T1000 (cell line): ENCODE measurements at regions not wholly inside any gene's neighbourhood (a gene's known extent, or its start where the extent isn't known, plus 50 kb on each side); places are given as distances from the start of the nearest gene placed in this dataset.
A peak's percentile ranks its signal among the peaks of the same experiment; 100 is the strongest.

Source experiments
- DNase-seq: peaks from one replicate; lab custom pipeline; 2025; ENCODE audit warnings: mixed read lengths; lab: John Stamatoyannopoulos, UW

DNA sequence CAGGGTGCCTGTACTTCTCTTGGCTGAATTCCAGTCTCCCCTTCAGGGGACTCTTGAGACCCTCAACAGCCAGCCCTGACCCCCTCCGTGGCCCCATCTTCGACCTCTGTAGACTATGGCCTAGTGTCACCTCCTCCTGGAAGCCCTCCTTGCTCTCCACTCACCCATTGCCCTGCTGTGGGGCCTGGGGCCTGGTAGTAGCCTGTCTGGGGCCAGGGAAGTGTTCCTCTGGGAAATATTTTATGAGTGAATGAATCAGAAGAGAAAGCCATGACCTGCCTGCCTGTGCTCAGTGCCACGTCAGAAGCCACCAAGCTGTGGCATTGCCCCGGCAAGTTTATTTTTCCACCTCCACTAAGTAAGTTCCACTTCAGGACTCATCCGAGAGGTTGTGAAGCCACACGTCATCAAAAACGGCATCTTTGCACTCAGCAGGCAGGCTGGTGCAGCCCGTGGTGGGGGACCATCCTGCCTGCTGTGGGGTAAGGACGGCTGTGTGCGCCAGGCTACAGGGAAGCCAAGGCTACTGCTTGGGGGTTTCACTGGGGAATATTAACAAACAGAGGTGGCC lies 59.6 kb upstream of the PPARA start:
- peak; percentile 74 for DNase-seq

DNA sequence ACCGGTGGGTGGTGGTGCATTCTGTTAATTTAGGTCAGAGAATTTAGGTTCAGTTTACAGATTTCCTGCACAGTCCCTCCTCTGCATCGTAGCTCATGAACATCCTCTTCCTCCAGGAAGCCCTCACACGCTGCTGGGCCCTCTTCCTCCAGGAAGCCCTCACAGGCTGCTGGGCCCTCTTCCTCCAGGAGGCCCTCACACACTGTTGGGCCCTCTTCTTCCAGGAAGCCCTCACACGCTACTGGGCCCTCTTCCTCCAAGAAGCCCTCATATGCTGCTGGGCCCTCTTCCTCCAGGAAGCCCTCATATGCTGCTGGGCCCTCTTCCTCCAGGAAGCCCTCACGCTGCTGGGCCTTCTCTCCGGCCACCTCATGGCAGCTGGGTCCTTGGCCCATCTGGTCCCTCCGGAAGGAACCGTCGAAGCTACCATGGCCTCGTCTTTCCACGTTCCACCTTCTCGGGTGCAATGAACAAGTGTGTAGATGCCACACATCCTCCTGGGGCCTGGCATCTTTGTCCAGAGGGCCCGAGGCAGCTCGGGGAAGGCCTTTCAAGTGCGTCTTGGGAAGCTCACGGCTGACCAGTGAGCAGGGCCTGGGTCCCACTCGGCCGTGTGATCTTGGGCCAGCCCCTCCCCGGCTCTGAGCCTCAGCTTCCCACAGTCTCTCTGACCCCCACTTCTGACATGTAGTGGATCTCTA lies 58.9 kb upstream of the PPARA start:
- DNase-seq = no peak

DNA sequence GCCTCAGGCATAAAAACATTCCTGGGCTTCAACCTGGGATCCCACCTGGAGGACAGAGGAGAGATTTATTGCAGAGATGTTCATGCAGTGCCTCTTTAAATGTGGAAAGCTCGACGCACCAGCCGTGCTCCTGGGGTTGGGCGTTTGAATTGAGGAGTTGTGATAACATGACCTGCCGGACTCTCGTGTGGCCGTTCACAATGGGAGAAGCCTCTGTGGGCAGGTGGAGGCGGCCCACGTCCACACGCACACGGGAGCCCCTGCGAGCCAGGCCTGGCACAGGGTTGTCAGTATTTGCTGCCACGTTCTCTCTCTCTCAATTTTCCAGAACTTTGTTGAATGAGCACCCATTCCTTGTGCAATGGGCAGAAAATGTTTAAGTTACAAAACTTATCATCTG lies 58.3 kb upstream of the PPARA start:
- no peak for DNase-seq

DNA sequence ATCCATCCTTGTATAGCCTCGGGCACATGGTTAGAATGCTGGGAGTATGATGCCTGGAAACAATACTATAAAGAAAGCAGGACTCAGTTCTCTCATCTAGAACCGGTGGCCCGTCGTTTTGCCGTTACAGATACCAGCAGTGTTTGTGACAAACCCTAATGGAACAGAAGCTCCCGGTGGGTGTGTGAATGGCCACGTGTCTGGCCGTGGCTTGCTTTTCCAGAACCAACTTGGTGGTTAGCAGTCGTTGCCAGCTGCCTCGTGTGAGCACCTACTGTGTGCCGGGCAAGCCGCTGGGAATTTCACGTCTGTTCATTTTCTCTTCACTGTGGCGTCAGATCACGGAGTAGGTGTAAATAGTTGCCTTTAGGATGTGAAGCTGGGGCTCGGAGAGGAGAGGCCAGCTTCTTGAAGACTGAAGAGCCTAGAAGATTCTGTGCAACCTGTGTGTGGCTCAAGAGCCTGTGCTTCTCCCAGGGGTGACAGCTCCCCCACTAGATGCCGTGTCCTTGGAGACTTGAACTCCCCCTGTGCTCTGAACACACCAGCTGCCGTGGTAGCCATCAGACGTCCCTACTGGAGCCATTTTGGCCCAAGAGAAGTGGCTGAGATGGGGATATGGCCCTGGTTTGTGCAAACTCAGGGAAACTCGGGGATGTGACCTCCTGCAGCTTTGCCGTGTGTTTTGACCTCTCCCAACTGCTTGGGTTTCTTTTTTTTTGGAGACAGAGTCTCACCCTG lies 57.5 kb upstream of the PPARA start:
- no peak for DNase-seq

DNA sequence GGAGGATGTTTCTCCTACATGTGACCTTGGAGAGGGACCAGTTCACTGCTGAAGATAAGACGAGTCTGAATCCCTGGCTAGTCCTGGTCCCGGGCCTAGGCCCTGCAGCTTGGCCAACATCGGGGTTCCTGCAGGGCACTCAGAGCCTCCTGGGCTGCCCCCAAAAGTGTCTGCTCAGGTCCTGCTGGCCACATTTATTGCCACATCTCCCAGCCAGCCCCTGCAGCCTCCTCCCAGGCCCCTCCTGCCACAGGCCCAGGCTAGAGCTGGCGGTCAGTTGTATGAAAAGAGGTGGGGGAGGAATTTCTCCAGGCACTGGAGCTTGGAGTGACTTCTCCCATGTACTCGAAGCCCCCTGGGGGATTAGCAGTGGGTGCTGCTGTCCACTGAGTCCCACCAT lies 56.5 kb upstream of the PPARA start:
- no peak for DNase-seq

DNA sequence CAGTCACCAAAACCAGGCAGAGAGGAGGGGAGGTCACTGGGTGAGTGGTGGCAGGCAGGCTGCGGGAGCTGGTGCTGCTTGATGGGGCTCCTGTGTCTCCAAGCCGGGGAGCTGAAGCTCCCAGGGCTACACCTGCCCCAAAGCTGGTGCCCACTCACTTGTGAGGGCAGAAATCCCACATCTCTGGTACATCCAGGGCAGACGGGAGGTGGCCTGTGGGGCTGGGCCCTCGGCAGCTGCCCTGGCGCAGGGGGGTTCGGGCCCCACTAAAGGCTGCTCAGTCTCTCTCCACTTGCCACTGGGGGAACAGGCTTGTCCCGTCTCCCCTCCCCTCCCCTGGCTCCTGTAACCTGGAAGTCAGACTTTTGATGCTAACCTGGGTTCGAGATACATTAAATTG lies 55.6 kb upstream of the PPARA start:
- no peak for DNase-seq

DNA sequence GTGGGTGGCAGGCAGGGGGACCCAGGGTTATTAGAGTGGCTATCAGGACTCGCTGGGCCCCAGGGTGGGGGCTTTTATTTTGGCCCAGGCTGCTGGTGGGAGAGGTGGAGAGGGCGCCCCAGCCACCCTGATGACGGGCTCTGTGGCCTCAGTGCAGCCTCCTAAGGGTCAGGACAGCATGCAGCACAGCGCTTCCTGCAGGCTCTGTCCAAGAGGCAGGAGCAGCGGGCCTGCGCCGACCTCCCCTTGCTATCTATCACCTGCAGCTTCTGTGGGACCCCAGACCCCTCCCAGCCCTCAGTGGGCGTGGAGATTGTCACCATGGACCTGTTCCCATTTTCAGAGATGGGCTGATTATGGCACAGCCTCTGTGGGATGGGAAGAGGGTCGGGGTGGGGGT lies 54.3 kb upstream of the PPARA start:
- no peak for DNase-seq

DNA sequence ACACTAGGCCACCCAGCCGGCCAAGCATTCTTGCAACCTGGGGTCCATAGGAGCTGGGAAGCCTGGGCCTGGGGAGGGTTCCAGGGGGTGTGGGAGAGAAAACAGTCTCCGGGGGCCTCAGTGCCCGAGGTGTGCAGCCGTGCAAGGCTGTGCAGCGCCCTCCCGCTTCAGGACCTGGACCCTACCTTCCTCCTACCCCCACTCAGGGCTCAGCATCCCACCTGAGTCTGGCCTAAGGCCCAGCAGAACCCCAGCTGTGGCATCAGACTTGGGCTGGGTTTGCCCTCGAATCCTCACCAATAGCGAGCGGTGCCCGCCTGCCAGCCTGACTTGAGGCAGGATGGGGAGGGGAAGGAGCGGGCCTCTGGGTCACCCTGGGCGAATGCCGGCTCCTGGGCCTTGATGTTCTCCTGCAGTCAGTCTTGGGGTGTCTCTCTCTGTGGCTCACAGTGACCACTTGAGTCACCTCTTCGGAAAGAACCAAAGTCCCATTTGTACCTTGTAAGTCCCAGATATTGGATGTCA lies 53.6 kb upstream of the PPARA start:
- no peak for DNase-seq

DNA sequence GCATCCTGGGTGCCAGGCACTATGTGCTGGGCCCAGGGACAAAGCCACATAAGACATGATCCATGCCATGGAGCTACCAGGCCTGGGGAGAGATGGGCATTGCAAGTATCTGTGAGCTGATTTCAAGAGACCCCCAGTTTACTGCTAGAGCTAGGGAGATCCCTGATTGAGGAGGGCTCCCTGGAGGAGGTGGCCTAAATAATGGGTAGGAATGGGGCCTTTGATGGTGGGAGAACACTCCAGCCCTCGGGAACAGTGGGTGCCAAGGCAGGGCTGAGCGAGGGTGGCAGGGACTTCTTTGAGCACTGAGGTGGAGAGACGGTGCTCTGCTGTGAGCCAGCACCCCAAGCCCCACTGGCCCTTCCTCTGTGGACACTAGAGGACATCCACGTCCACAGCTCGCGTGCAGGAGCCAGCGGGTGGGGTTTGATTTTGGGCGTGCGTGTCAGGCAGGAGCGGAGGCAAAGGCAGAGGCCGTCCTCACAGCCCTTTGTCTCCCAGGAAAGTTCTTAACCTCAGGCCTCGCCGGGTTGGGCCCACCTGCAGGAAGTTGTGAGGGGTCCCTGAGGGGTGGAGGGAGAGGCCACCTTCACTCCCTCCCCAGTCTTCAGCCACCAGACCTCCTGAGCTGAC lies 52.9 kb upstream of the PPARA start:
- DNase-seq = no peak

DNA sequence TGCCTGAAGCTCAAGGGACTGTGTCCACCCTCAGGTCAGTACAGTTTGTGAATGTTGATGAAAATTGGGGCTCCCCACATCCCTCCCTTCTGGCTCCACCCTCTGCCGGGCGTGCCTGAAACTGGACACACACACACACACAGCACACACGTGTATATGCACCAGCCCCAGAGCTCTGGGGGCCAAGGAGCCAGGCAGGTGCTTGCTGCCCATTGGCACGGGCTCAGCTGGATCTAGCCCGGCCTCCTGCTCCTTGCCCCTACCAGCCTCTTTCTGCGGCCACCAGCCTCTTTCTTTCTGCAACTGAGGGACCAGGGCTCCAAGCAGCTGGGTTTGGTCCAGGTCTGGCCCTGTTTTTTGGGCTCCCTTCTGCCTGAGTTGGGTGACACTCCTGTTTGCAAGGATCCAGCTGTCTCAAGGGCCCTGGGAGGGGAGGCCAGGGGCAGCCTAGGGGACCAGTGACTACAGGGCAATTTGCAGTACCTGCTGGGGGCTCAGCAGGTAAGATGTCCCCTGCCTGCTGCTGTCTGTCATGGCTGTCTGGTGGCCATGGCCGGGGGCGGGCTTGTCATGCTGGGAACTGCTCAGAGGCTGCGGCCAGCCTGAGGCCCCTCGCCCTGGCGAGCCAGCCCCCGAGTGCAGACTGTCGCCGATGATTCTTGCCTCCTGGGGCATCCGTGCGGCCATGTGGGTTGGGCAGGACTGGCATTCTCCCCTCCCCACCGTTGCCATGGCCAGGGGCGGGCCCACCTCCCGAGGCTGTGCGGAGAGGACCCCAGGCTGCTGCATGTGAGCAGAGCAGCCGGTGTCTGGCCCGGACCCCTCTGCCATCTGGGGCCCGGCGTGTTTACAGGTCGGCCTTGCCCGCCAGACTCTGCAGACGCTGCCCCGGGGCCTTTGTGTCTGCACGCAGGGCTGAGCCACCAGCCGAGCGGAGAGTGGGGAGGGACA lies 51.5 kb upstream of the PPARA start:
- DNase-seq = no peak

DNA sequence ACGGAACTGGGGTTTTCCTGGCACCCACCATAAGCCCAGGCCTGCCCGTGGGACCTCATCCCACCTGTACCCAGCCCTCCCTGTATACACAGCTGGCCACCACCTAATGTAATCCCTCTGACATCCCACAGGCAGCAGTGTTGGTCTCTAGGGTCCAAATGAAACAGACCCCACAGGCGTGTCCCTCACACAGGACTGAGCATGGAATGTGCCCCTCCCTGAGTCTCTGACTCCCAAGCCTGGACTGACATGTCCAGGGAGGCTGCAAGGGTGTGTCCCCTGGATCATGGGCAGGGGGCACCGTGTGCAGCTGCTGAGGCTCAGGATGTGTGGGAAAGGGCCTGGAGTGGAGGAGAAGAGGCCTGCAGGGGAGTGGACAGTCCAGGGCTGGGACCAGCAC lies 50.6 kb upstream of the PPARA start:
- no peak for DNase-seq

DNA sequence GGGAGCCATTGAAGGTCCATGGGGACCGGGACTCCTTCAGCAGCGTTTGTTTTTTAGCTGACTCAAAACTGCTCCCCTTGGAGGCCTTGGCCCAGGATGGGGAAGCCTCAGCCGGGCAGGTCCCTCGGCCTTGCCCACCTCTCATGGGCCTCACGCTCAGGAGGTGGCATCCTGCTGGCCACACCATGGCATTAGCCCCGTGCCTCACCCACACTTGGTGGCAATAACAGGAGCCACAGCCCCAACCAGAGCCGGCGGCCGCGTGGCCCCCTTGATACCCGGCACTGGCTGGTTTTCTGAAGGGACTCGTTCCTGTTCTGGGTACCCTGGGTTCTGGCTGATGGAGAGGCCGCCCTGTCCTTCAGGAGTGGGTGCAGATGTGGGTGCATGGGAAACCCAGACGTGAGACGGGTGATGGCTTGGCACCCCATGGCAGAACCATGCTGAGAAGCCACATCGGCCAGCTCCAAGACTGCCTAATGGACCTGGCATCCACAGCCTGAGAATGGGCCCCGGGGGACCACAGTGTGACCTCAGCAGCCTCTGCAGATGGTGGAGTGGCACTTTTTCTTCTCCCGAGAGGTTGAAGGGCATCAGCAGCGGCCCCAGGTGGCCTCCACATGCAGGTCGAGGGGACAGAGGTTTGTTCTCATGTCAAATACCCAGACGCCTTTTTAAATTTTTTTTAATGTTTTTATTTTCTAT lies 49.8 kb upstream of the PPARA start:
- DNase-seq = no peak
